ENCODE measurements at regions not wholly inside any gene's neighbourhood (a gene's known extent, or its start where the extent isn't known, plus 50 kb on each side); places are given as distances from the start of the nearest gene placed in this dataset.
"Not testable (repeated sequence)": the region's sequence is repeated elsewhere in the genome, so short reads cannot be mapped to it uniquely, and the experiment has no call there.

DNA sequence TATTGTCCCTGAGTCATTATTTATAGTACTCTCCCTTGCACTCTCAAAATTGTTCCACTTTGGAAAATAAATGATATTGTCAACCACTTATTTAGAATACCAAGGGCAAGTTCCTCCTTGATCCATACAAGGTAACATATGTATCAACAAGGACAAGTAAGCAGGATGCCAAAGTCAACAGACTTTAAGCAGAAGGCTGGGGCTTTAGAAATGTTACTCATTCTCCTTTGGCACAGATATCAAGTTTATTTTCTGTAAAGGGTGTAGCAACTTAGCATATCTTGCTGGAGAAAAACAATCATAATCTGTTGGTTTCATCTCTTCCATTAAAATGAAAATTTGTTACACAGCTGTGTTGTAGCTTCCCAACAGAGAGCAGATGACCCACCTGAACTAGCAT is 248.7 kb upstream of the SLC30A5 start:
- no peaks in the 10 kb centered on the region for H3K4me1 ChIP-seq (ENCODE audit: control insufficient read depth, insufficient read depth, low read length)
- H3K36me3 ChIP-seq (ENCODE audit: control insufficient read depth, insufficient read depth, low read length): no peaks in the 10 kb centered on the region
- H3K27ac ChIP-seq (ENCODE audit: low read length): no peak overlapping the region
- H3K27me3 ChIP-seq (ENCODE audit: control insufficient read depth, insufficient read depth, low read length): no peaks in the 10 kb centered on the region
- no peaks in the 10 kb centered on the region for H3K9me3 ChIP-seq (ENCODE audit: control insufficient read depth, insufficient read depth, low read length)
- no peak for DNase-seq (ENCODE audit: low read depth, low spot score)
- no peak overlapping the region for H3K4me3 ChIP-seq (ENCODE audit: low read length)

DNA sequence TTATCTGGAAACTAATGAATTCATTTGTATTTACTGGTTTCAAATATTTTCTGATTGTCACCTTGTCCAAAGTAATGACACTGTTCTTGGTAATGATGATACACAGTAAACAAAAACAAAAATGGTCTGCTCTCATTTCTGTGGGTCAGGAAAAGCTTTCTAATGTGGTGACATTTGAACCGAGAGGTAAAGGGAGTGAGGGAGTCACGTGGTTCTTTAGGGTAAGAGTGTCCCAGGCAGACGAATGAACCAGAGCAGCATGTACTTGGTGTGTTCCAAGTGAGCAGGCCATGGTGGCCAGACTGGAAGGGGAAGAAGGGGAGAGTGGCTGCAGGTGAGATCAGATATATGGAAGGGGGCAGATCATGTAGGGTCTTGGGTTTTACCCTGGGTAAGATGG is 247.0 kb upstream of the SLC30A5 start:
- DNase-seq (ENCODE audit: low read depth, low spot score): no peak
- Histone ChIP-seq H3K36me3 (ENCODE audit: control insufficient read depth, insufficient read depth, low read length) (no peaks in the 10 kb centered on the region), H3K9me3 (ENCODE audit: control insufficient read depth, insufficient read depth, low read length) (no peaks in the 10 kb centered on the region), H3K4me1 (ENCODE audit: control insufficient read depth, insufficient read depth, low read length) (no peaks in the 10 kb centered on the region), H3K4me3 (ENCODE audit: low read length) (no peak overlapping the region), H3K27me3 (ENCODE audit: control insufficient read depth, insufficient read depth, low read length) (no peaks in the 10 kb centered on the region), H3K27ac (ENCODE audit: low read length) (no peak overlapping the region)
- WGBS (ENCODE audit: insufficient coverage, insufficient read length): no CpG with 5 or more reads among the region's 3 CpGs

DNA sequence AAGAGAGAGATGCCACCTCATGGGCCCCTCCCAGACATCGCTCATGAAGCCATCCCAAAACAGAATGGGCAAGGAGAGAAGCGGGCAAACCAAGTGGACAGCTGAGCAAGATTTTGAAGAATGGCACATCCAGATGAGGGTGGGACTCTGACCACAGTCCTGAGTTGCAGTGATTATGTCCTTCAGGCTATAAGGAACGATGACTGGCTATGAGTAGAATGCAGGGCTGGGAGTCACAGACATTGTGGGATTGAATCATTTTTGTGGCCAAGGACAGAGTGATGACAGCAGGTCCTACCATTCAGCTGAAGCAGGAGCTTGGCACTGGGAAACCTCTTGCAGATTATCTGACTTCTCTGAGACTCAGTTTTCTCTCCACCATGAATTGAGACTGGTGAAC is 245.7 kb upstream of the SLC30A5 start:
- Histone ChIP-seq H3K9me3 (ENCODE audit: control insufficient read depth, insufficient read depth, low read length) (no peaks in the 10 kb centered on the region), H3K27me3 (ENCODE audit: control insufficient read depth, insufficient read depth, low read length) (no peaks in the 10 kb centered on the region), H3K4me1 (ENCODE audit: control insufficient read depth, insufficient read depth, low read length) (no peaks in the 10 kb centered on the region), H3K36me3 (ENCODE audit: control insufficient read depth, insufficient read depth, low read length) (no peaks in the 10 kb centered on the region), H3K4me3 (ENCODE audit: low read length) (no peak overlapping the region), H3K27ac (ENCODE audit: low read length) (no peak overlapping the region)
- no CpG with 5 or more reads among the region's 3 CpGs for WGBS (ENCODE audit: insufficient coverage, insufficient read length)
- DNase-seq (ENCODE audit: low read depth, low spot score): no peak

DNA sequence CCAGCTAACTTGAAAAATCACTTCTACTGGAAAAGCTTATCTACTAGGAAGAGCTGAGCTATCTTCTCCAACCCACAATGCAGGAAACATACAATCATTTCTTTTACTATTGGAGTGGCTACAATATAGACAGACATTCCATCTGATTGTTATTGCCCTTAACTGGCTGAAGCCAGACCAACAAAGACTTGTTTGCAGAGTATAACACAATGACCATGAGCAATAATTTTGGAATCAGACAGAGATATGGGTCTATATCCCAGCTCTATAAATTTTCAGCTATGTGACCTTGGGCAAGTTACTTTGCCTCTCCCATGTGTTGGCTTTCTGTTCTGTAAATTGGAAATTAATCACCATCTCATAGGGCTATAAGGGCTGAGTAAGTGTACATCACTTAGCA is 244.7 kb upstream of the SLC30A5 start:
- no peak for DNase-seq (ENCODE audit: low read depth, low spot score)
- H3K36me3 ChIP-seq (ENCODE audit: control insufficient read depth, insufficient read depth, low read length): no peaks in the 10 kb centered on the region
- H3K4me3 ChIP-seq (ENCODE audit: low read length): no peak overlapping the region
- no peaks in the 10 kb centered on the region for H3K4me1 ChIP-seq (ENCODE audit: control insufficient read depth, insufficient read depth, low read length)
- H3K27ac ChIP-seq (ENCODE audit: low read length): no peak overlapping the region
- no peaks in the 10 kb centered on the region for H3K9me3 ChIP-seq (ENCODE audit: control insufficient read depth, insufficient read depth, low read length)
- no peaks in the 10 kb centered on the region for H3K27me3 ChIP-seq (ENCODE audit: control insufficient read depth, insufficient read depth, low read length)

DNA sequence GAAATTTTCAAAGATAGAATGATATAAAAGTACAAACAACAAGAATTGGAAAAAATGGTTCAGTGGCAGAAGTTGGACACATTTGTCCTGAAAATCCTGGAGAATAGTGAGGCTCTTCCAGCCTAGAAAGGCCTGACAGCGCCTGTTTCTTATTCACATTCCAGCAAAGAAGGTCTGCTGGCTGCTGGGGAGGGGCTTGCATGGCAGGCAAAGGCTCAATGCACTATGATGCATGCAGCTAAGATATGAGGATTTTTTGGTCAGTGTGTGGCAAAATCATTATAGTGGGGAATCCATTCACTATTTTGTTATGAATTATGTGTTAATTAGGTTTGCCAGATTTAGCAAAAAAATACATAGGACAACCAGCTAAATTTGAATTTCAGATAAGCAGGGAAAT is 243.9 kb upstream of the SLC30A5 start:
- Histone ChIP-seq H3K9me3 (ENCODE audit: control insufficient read depth, insufficient read depth, low read length) (no peaks in the 10 kb centered on the region), H3K36me3 (ENCODE audit: control insufficient read depth, insufficient read depth, low read length) (no peaks in the 10 kb centered on the region), H3K27ac (ENCODE audit: low read length) (no peak overlapping the region), H3K4me3 (ENCODE audit: low read length) (no peak overlapping the region), H3K27me3 (ENCODE audit: control insufficient read depth, insufficient read depth, low read length) (no peaks in the 10 kb centered on the region), H3K4me1 (ENCODE audit: control insufficient read depth, insufficient read depth, low read length) (no peaks in the 10 kb centered on the region)
- no CpG with 5 or more reads among the region's 1 CpG for WGBS (ENCODE audit: insufficient coverage, insufficient read length)
- DNase-seq (ENCODE audit: low read depth, low spot score): no peak

DNA sequence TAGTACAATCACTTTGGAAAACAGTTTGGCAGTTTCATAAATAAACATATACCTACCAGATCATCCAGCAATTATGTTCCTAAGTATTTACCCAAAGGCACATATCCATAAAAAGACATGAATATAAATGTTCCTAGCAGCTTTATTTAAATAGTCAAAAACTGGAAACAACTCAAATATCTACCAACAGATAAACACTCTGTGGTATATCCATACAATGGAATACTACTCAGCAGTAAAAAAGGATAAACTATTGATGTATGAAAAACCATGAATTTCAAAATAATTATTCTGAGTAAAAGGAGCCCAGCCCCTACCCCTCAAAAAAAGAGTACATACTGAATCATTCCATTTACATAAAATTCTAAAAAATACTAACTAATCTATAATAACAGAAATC is 232.7 kb upstream of the SLC30A5 start:
- no peak for DNase-seq (ENCODE audit: low read depth, low spot score)
- no peaks in the 10 kb centered on the region for H3K36me3 ChIP-seq (ENCODE audit: control insufficient read depth, insufficient read depth, low read length)
- H3K4me3 ChIP-seq (ENCODE audit: low read length): no peak overlapping the region
- no peaks in the 10 kb centered on the region for H3K27me3 ChIP-seq (ENCODE audit: control insufficient read depth, insufficient read depth, low read length)
- H3K4me1 ChIP-seq (ENCODE audit: control insufficient read depth, insufficient read depth, low read length): no peaks in the 10 kb centered on the region
- no peaks in the 10 kb centered on the region for H3K9me3 ChIP-seq (ENCODE audit: control insufficient read depth, insufficient read depth, low read length)
- no peak overlapping the region for H3K27ac ChIP-seq (ENCODE audit: low read length)

DNA sequence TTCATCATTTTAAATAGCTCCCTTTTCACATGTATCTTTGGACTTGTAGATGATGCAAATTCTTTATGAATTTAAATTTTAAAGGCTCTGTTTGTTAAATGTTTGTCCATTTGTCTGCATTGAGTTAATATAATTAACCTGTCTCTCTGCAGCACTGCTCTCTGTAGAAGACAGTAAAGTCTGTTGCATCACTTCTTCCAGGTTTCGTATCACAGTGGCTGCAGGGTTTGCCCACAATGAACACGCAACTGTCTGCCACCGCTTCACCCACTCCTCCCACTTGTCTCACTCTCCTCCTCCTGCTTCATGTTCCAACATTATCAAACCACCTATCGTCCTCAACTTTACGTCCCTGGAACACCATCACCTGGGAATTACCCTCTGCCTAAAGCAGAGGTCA is 231.3 kb upstream of the SLC30A5 start:
- 100% methylated on average over 2 of the region's 5 CpGs for WGBS (ENCODE audit: insufficient coverage, insufficient read length)
- Histone ChIP-seq H3K4me3 (ENCODE audit: low read length) (no peak overlapping the region), H3K27ac (ENCODE audit: low read length) (no peak overlapping the region), H3K27me3 (ENCODE audit: control insufficient read depth, insufficient read depth, low read length) (no peaks in the 10 kb centered on the region), H3K4me1 (ENCODE audit: control insufficient read depth, insufficient read depth, low read length) (no peaks in the 10 kb centered on the region), H3K9me3 (ENCODE audit: control insufficient read depth, insufficient read depth, low read length) (no peaks in the 10 kb centered on the region), H3K36me3 (ENCODE audit: control insufficient read depth, insufficient read depth, low read length) (no peaks in the 10 kb centered on the region)
- DNase-seq (ENCODE audit: low read depth, low spot score): no peak

DNA sequence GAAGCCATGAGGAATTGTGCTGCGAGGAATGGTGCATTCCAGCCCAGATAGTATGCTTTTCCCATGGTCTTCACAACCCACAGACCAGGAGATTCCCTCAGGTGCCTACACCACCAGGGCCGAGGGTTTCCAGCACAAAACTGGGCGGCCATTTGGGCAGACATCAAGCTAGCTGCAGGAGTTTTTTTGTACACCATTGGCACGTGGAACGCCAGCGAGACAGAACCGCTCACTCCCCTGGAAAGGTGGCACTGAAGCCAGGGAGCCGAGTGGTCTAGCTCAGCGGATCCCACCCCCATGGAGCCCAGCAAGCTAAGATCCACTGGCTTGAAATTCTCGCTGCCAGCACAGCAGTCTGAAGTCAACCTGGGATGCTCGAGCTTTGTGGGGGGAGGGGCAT is 228.6 kb upstream of the SLC30A5 start:
- WGBS (ENCODE audit: insufficient coverage, insufficient read length): no CpG with 5 or more reads among the region's 11 CpGs
- not testable (repeated sequence) for H3K27ac ChIP-seq (ENCODE audit: low read length); H3K27me3 ChIP-seq (ENCODE audit: control insufficient read depth, insufficient read depth, low read length); DNase-seq (ENCODE audit: low read depth, low spot score); H3K4me3 ChIP-seq (ENCODE audit: low read length); H3K36me3 ChIP-seq (ENCODE audit: control insufficient read depth, insufficient read depth, low read length); H3K4me1 ChIP-seq (ENCODE audit: control insufficient read depth, insufficient read depth, low read length); H3K9me3 ChIP-seq (ENCODE audit: control insufficient read depth, insufficient read depth, low read length)

DNA sequence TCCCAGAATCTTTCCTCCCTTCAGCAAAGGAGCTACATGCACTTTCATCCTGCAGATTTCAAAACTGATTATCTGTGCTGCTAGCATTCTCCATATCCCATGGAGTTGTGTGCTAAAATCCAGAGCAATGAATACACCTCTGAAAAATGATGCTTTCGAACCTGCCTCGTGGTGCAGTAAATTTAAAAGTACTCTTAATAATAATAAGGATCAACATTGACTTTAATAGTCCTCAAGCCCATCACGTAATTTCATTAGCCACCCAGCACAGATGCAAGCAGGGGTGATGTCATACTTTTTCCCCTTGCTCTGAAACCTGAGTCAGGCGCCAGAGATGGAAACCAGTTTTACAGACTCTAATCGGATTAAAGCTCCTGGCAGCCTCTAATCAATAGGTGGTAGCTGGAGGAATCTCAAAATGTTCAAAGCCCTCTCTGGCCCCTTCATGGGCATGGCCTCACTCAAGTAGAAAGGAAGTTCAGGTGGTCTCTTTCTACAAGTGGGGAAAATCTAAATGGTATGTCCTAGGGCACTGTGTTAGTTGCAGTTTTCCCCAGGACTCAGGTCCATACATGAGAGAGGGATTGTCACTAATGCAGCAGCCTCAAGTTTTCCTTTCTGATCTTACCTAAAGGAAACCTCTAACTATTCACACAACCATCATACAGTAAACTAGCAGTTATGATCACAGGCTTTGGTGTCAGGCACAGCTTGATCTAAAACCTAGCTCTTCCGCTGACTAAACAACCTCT is 221.6 kb upstream of the SLC30A5 start:
- peaks cover 2% of the 10 kb centered on the region for H3K4me1 ChIP-seq (ENCODE audit: control insufficient read depth, insufficient read depth, low read length)
- no peaks in the 10 kb centered on the region for H3K9me3 ChIP-seq (ENCODE audit: control insufficient read depth, insufficient read depth, low read length)
- no peaks in the 10 kb centered on the region for H3K36me3 ChIP-seq (ENCODE audit: control insufficient read depth, insufficient read depth, low read length)
- no peaks in the 10 kb centered on the region for H3K27me3 ChIP-seq (ENCODE audit: control insufficient read depth, insufficient read depth, low read length)
- no peak overlapping the region for H3K4me3 ChIP-seq (ENCODE audit: low read length)
- no peak for DNase-seq (ENCODE audit: low read depth, low spot score)
- WGBS (ENCODE audit: insufficient coverage, insufficient read length): no CpG with 5 or more reads among the region's 6 CpGs
- no peak overlapping the region for H3K27ac ChIP-seq (ENCODE audit: low read length)

DNA sequence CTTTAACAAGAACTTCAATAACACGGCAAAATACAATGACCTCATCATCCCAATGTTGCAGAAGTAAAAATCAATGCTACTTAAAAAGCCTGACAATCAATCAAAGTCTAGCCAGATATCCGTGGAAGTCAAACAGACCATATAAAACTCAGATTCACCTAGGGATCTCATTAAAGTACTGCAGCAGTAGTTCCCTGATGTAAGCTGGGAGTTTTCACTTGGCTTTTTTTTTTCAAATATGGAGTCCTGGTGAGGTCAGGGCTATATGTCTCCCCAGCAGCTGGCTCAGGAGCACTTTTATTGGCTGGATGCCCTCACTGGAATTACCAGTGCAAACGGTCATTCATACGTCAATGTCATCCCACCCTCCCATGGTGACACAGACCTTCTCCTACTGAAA is 220.6 kb upstream of the SLC30A5 start:
- Histone ChIP-seq H3K9me3 (ENCODE audit: control insufficient read depth, insufficient read depth, low read length) (no peaks in the 10 kb centered on the region), H3K4me1 (ENCODE audit: control insufficient read depth, insufficient read depth, low read length) (peaks cover 2% of the 10 kb centered on the region), H3K36me3 (ENCODE audit: control insufficient read depth, insufficient read depth, low read length) (no peaks in the 10 kb centered on the region), H3K27ac (ENCODE audit: low read length) (no peak overlapping the region), H3K4me3 (ENCODE audit: low read length) (no peak overlapping the region), H3K27me3 (ENCODE audit: control insufficient read depth, insufficient read depth, low read length) (no peaks in the 10 kb centered on the region)
- WGBS (ENCODE audit: insufficient coverage, insufficient read length): no CpG with 5 or more reads among the region's 4 CpGs
- no peak for DNase-seq (ENCODE audit: low read depth, low spot score)

DNA sequence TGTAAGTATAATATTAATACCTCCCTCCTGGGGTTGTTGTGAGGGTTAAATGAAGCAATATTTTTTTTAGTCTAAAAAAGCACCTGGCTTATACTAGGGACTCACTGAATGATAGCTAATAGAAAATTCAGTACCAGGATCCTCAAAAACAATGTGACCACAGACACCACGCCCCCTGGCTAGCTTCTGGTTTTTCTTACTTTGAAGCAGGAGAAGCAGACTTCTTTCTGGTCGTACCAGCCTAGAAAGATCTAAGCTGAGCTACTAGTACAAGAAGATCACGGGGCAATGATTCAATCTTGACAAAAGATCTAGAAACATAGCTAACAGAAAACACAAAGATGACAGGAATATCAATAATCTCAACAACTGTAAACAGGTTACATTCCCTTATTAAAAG is 218.5 kb upstream of the SLC30A5 start:
- H3K4me3 ChIP-seq (ENCODE audit: low read length): no peak overlapping the region
- no peak for DNase-seq (ENCODE audit: low read depth, low spot score)
- peaks cover 2% of the 10 kb centered on the region for H3K4me1 ChIP-seq (ENCODE audit: control insufficient read depth, insufficient read depth, low read length)
- H3K27me3 ChIP-seq (ENCODE audit: control insufficient read depth, insufficient read depth, low read length): no peaks in the 10 kb centered on the region
- no peaks in the 10 kb centered on the region for H3K9me3 ChIP-seq (ENCODE audit: control insufficient read depth, insufficient read depth, low read length)
- WGBS (ENCODE audit: insufficient coverage, insufficient read length): no CpG with 5 or more reads among the region's 3 CpGs
- H3K27ac ChIP-seq (ENCODE audit: low read length): no peak overlapping the region
- H3K36me3 ChIP-seq (ENCODE audit: control insufficient read depth, insufficient read depth, low read length): no peaks in the 10 kb centered on the region

Data from iPS DF 6.9 (cell line).